Tibial nerve (tissue), 4 donors: ENCODE measurements at regions not wholly inside any gene's neighbourhood (a gene's known extent, or its start where the extent isn't known, plus 50 kb on each side); places are given as distances from the start of the nearest gene placed in this dataset. TPM values are rescaled to one million over a fixed set of nuclear protein-coding genes. Genes with fewer than 3 reads are reported as not detected.

Experiments
- DNase-seq, 2 donors: peaks; one replicate each; pipeline ENCODE4 v3.0.0-alpha.2; 2019; ENCODE audit warnings: low spot score in 2 of 2
- H3K27ac ChIP-seq, 4 donors: fragments of 200-600 bp; sonication (generic) in 3 of 4; one replicate each; pipeline ENCODE4 v1.5.1; 2017 to 2019; ENCODE audit warnings: mild to moderate bottlenecking in 1 of 4
- H3K27me3 ChIP-seq, 2 donors: fragments of 200-600 bp; sonication (generic) in 1 of 2; one replicate each; pipeline versions ENCODE4 v1.5.1 to v1.6.0; 2017 to 2019
- H3K36me3 ChIP-seq, 3 donors: fragments of 200-600 bp; sonication (generic); one replicate each; pipeline ENCODE4 v1.5.1; 2018 to 2019
- H3K4me1 ChIP-seq, 4 donors: fragments of 200-600 bp; sonication (generic) in 3 of 4; one replicate each; pipeline ENCODE4 v1.5.1; 2017 to 2019
- H3K4me3 ChIP-seq, 4 donors: fragments of 200-600 bp; sonication (generic) in 3 of 4; one replicate each; pipeline ENCODE4 v1.5.1; 2017 to 2019; ENCODE audit warnings: mild to moderate bottlenecking in 1 of 4, moderate library complexity in 1 of 4
- H3K9me3 ChIP-seq, 4 donors: fragments of 200-600 bp; sonication (generic) in 3 of 4; one replicate each; pipeline ENCODE4 v1.5.1; 2017 to 2019
- CTCF ChIP-seq, 5 experiments: fragments of 200-600 bp in 3 of 5; fragments of 450-650 bp in 2 of 5; sonication (generic) in 3 of 5; IDR thresholded peaks; one replicate each; pipeline ENCODE4 v1.5.1; 2016 to 2019; ENCODE audit warnings: antibody characterized with exemption in 5 of 5, mild to moderate bottlenecking in 3 of 5, moderate library complexity in 2 of 5
- EP300 ChIP-seq, 2 donors: sonication (generic); formaldehyde crosslinking; IDR thresholded peaks; one replicate each; pipeline ENCODE4 v1.6.1; 2017; ENCODE audit warnings: antibody characterized with exemption in 2 of 2, mild to moderate bottlenecking in 1 of 2
- POLR2A ChIP-seq, 2 donors: fragments of 450-650 bp; IDR thresholded peaks; one replicate each; pipeline ENCODE4 v1.6.1; 2017; ENCODE audit warnings: antibody characterized with exemption in 2 of 2, mild to moderate bottlenecking in 2 of 2, moderate library complexity in 2 of 2
- WGBS, 2 donors: methylation state at CpG; one replicate each; pipeline ENCODE4 v1.1.5; 2018; 5-methylcytosine and 5-hydroxymethylcytosine counted together
- small RNA-seq: library from RNA; depleted of rRNA; stranded (forward); fragments of <200 nt; gene quantifications from one replicate; pipeline ENCODE3, GENCODE V24; 2016

- H3K9me3 ChIP-seq = no peaks in the 10 kb centered on the region
- TF ChIP-seq EP300 (IDR thresholded peaks at IDR 0.05) = no peak
- no peak for TF ChIP-seq CTCF (IDR thresholded peaks at IDR 0.05)
- no peak for TF ChIP-seq POLR2A (IDR thresholded peaks at IDR 0.05)
- no peaks in the 10 kb centered on the region for H3K27me3 ChIP-seq
- no peak overlapping the region for H3K4me3 ChIP-seq
- DNase-seq = no peak
- H3K36me3 ChIP-seq = no peaks in the 10 kb centered on the region
- 79 to 84% methylated on average over 14 of the region's 14 CpGs for WGBS, 2 donors
- H3K27ac ChIP-seq = no peak overlapping the region
- H3K4me1 ChIP-seq = peaks cover 0 to 1% (median 0%) of the 10 kb centered on the region in 4 donors
Measured at GRCh38 chr1:67635055-67635809, 49.8 kb upstream of the GADD45A start.

Small RNA genes lying in the stretch of these regions (small RNA-seq; reads per million reads assigned to genes)
- gene RNU6-1031P = not detected
